ENCODE measurements at regions not wholly inside any gene's neighbourhood (a gene's known extent, or its start where the extent isn't known, plus 50 kb on each side); places are given as distances from the start of the nearest gene placed in this dataset.

DNA sequence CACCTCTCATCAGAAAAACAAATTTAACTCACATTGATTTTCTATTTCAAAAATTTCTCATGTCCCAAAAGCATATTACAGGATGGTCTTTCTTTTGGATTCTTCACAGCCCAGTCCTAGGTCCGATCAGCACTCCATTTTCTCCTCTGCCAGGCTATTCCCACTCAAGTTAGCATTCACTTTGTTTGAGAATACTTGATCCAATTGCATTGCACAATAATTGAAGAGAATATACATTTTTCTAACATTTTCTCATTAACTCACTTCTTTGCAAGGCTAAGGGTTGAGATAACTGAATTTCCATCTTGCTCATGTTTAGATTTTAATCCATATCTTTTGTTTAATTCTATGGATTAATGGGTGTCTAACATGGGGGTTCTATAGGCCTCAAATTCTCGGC lies 716.1 kb downstream of the QKI start:
- no peaks in the 10 kb centered on the region for H3K4me1 Mint-ChIP-seq
- Histone ChIP-seq H3K18ac (ENCODE audit: insufficient read length, low read depth, low read length) (no peak overlapping the region), H2BK15ac (ENCODE audit: low read depth, low read length) (no peak overlapping the region), H3K14ac (ENCODE audit: insufficient read depth, low read length) (no peak overlapping the region), H3K4me2 (ENCODE audit: insufficient read depth, insufficient read length, low read length) (no peak overlapping the region), H2AK5ac (ENCODE audit: insufficient read length, low read length) (no peak overlapping the region), H3K23me2 (ENCODE audit: insufficient read length, low read depth, low read length, poor library complexity, severe bottlenecking) (no peaks in the 10 kb centered on the region), H3K23ac (ENCODE audit: insufficient read length, low read depth, low read length) (no peak overlapping the region), H2BK5ac (ENCODE audit: insufficient read length, low read length) (no peak overlapping the region), H4K5ac (ENCODE audit: insufficient read length, low read depth, low read length) (no peak overlapping the region), H3K79me2 (ENCODE audit: insufficient read depth, low read length) (no peaks in the 10 kb centered on the region), H3K9ac (ENCODE audit: extremely low read depth, insufficient read length, low read length) (no peak overlapping the region), H2BK12ac (ENCODE audit: insufficient read length, low read depth, low read length) (no peak overlapping the region), H3K56ac (ENCODE audit: insufficient read length, low read depth, low read length) (no peak overlapping the region), H2AFZ (ENCODE audit: low read length) (no peak overlapping the region), H2BK120ac (ENCODE audit: low read depth, low read length, poor library complexity, severe bottlenecking) (no peak overlapping the region), H4K20me1 (ENCODE audit: control insufficient read depth, insufficient read depth, insufficient read length) (no peaks in the 10 kb centered on the region), H3K4ac (ENCODE audit: low read depth, low read length) (no peak overlapping the region), H3K9me3 (ENCODE audit: control insufficient read depth, low read depth, low read length) (no peaks in the 10 kb centered on the region), H4K8ac (replicated peaks; ENCODE audit: insufficient read length, low read depth, low read length) (no peak overlapping the region), H3K79me1 (ENCODE audit: insufficient read depth, low read depth, low read length, poor library complexity, severe bottlenecking) (no peaks in the 10 kb centered on the region), H2BK20ac (ENCODE audit: low read depth, low read length, poor library complexity, severe bottlenecking) (no peak overlapping the region), H3T11ph (ENCODE audit: low read length) (no peak overlapping the region), H3K27ac (ENCODE audit: insufficient read length, low read depth, low read length) (no peak overlapping the region), H3K4me1 (ENCODE audit: insufficient read depth, low read length) (no peaks in the 10 kb centered on the region), H3K27me3 (ENCODE audit: insufficient read depth, low read length) (no peaks in the 10 kb centered on the region), H4K91ac (ENCODE audit: insufficient read length, low read depth, low read length) (no peak overlapping the region)
- H3K9me3 Mint-ChIP-seq = peaks cover 0 to under 1% of the 10 kb centered on the region in 2 experiments; a peak in 2 of 5 replicates
- H3K36me3 Mint-ChIP-seq (ENCODE audit: insufficient read depth in 1 of 3, low read depth in 3 of 3) = 0 out of 7 replicates have a peak, but pooled peaks cover 0 to 5% (median 0%) of the 10 kb centered on the region in 3 experiments
- H3K4me3 Mint-ChIP-seq = no peak overlapping the region
- WGBS (ENCODE audit: extremely low coverage, insufficient read length, low lambda C conversion rate) = no CpG with 5 or more reads among the region's 2 CpGs
- peak overlapping the region in 1 of 3 experiments; percentile 68; a peak in 1 of 7 replicates for H3K27ac Mint-ChIP-seq
- peaks cover 1% of the 10 kb centered on the region; the same call in 1 of the 2 replicates for H3K27me3 Mint-ChIP-seq (ENCODE audit: low read depth)
- DNase-seq = no peak
- TF ChIP-seq, protein P1, sequence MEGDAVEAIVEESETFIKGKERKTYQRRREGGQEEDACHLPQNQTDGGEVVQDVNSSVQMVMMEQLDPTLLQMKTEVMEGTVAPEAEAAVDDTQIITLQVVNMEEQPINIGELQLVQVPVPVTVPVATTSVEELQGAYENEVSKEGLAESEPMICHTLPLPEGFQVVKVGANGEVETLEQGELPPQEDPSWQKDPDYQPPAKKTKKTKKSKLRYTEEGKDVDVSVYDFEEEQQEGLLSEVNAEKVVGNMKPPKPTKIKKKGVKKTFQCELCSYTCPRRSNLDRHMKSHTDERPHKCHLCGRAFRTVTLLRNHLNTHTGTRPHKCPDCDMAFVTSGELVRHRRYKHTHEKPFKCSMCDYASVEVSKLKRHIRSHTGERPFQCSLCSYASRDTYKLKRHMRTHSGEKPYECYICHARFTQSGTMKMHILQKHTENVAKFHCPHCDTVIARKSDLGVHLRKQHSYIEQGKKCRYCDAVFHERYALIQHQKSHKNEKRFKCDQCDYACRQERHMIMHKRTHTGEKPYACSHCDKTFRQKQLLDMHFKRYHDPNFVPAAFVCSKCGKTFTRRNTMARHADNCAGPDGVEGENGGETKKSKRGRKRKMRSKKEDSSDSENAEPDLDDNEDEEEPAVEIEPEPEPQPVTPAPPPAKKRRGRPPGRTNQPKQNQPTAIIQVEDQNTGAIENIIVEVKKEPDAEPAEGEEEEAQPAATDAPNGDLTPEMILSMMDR (conservative IDR thresholded peaks at IDR 0.05) = no peak

Measured in H9 (cell line).